Smooth muscle cell (in vitro differentiated cells): ENCODE measurements at regions not wholly inside any gene's neighbourhood (a gene's known extent, or its start where the extent isn't known, plus 50 kb on each side); places are given as distances from the start of the nearest gene placed in this dataset.

ENCODE experiments used
- DNase-seq: peaks from one replicate; lab custom pipeline; 2025; ENCODE audit not compliant: unreplicated experiment; lab: John Stamatoyannopoulos, UW
- H2AFZ ChIP-seq: fragments of 200-600 bp; sonication (generic); 2 replicates; pipeline ENCODE4 v1.6.0; 2016; ENCODE audit warnings: antibody characterized with exemption, low read depth, mild to moderate bottlenecking
- H3F3A ChIP-seq: fragments of 200-600 bp; sonication (generic); 2 replicates; pipeline ENCODE4 v1.6.0; 2017; ENCODE audit warnings: antibody characterized with exemption, low read depth
- H3K27ac ChIP-seq: fragments of 200-600 bp; sonication (generic); 2 replicates; pipeline ENCODE4 v1.5.1; 2016; ENCODE audit warnings: low read depth, mild to moderate bottlenecking
- H3K27me3 ChIP-seq: fragments of 200-600 bp; sonication (generic); 2 replicates; pipeline ENCODE4 v1.6.1; 2016; ENCODE audit warnings: low read depth, mild to moderate bottlenecking
- H3K36me3 ChIP-seq: fragments of 200-600 bp; sonication (generic); 2 replicates; pipeline ENCODE4 v1.5.1; 2016; ENCODE audit warnings: low read depth
- H3K4me1 ChIP-seq: fragments of 200-600 bp; sonication (generic); 2 replicates; pipeline ENCODE4 v1.5.1; 2016; ENCODE audit warnings: low read depth
- H3K4me2 ChIP-seq: fragments of 200-600 bp; sonication (generic); 2 replicates; pipeline ENCODE4 v1.6.0; 2016; ENCODE audit warnings: mild to moderate bottlenecking
- H3K4me3 ChIP-seq: fragments of 200-600 bp; sonication (generic); 2 replicates; pipeline ENCODE4 v1.5.1; 2016; ENCODE audit warnings: mild to moderate bottlenecking
- H3K79me2 ChIP-seq: fragments of 200-600 bp; sonication (generic); 2 replicates; pipeline ENCODE4 v1.6.0; 2016; ENCODE audit warnings: low read depth, mild to moderate bottlenecking
- H3K9ac ChIP-seq: fragments of 200-600 bp; sonication (generic); 2 replicates; pipeline ENCODE4 v1.6.0; 2016; ENCODE audit warnings: low read depth
- H3K9me3 ChIP-seq: fragments of 200-600 bp; sonication (generic); replicated peaks from 2 replicates; pipeline ENCODE4 v1.5.1; 2016; ENCODE audit warnings: low read depth
- H4K20me1 ChIP-seq: fragments of 200-600 bp; sonication (generic); 2 replicates; pipeline ENCODE4 v1.6.0; 2016; ENCODE audit warnings: low read depth
- CTCF ChIP-seq: fragments of 200-600 bp; sonication (generic); IDR thresholded peaks from 2 replicates; pipeline ENCODE4 v1.5.1; 2017; ENCODE audit warnings: borderline replicate concordance, mild to moderate bottlenecking, antibody characterized with exemption; ENCODE audit not compliant: insufficient read depth, poor library complexity, severe bottlenecking
- WGBS: methylation state at CpG from one replicate; pipeline ENCODE4 v1.1.7; 2016; ENCODE audit warnings: low lambda C conversion rate; 5-methylcytosine and 5-hydroxymethylcytosine counted together

DNA sequence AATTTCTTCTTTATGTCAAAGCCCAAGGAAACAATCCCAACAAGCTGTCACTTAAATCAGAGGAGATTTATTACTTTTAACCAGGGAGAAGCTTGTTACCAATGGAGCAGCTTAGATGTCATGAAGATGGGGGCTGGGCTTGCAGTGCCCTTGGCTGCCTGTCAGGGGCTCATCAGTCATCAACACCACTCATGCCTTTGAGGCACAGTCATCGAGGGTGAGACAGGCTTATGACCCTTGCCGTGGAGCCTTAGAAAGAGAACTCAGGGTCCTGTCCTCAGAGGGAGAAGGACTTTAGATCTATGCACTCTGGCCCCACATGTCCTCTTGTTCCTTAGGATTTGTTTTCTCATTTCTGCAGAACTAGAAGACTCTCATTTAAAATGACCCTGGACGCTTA lies 318.3 kb downstream of the CBLN1 start:
- DNase-seq = no peak
- H3K4me2 ChIP-seq = peak overlapping the region; percentile 54
- no peak for TF ChIP-seq CTCF
- H3K27ac ChIP-seq = peak overlapping the region; percentile 69
- H2AFZ ChIP-seq = no peak overlapping the region
- H3K79me2 ChIP-seq = no peaks in the 10 kb centered on the region
- H3K4me3 ChIP-seq = no peak overlapping the region
- peaks cover 4% of the 10 kb centered on the region for H3F3A ChIP-seq
- H3K36me3 ChIP-seq = no peaks in the 10 kb centered on the region
- no peaks in the 10 kb centered on the region for H3K9me3 ChIP-seq
- H3K27me3 ChIP-seq = no peaks in the 10 kb centered on the region
- H3K4me1 ChIP-seq = no peaks in the 10 kb centered on the region
- WGBS = 36% methylated on average over 3 of the region's 3 CpGs
- H4K20me1 ChIP-seq = no peaks in the 10 kb centered on the region
- H3K9ac ChIP-seq = peak overlapping the region; percentile 6

- no peaks in the 10 kb centered on the region for H3K36me3 ChIP-seq
- no peak overlapping the region for H3K4me3 ChIP-seq
- TF ChIP-seq CTCF = no peak
- DNase-seq = no peak
- H3K9me3 ChIP-seq = no peaks in the 10 kb centered on the region
- H3F3A ChIP-seq = peaks cover 4% of the 10 kb centered on the region
- no peaks in the 10 kb centered on the region for H3K4me1 ChIP-seq
- H2AFZ ChIP-seq = no peak overlapping the region
- H3K27ac ChIP-seq = no peak overlapping the region
- H3K9ac ChIP-seq = no peak overlapping the region
- no peaks in the 10 kb centered on the region for H3K79me2 ChIP-seq
- no peak overlapping the region for H3K4me2 ChIP-seq
- H4K20me1 ChIP-seq = no peaks in the 10 kb centered on the region
- no peaks in the 10 kb centered on the region for H3K27me3 ChIP-seq
- 71% methylated on average over 4 of the region's 4 CpGs for WGBS
Observed at GRCh38 chr16:48961546-48961945, 320.1 kb downstream of the CBLN1 start.

- TF ChIP-seq CTCF = no peak
- Histone ChIP-seq H2AFZ (no peak overlapping the region), H3K27ac (no peak overlapping the region), H3K9ac (no peak overlapping the region), H4K20me1 (no peaks in the 10 kb centered on the region), H3K4me3 (no peak overlapping the region), H3K36me3 (no peaks in the 10 kb centered on the region), H3K4me2 (no peak overlapping the region), H3K9me3 (no peaks in the 10 kb centered on the region), H3K27me3 (no peaks in the 10 kb centered on the region), H3F3A (peaks cover 4% of the 10 kb centered on the region), H3K4me1 (no peaks in the 10 kb centered on the region), H3K79me2 (no peaks in the 10 kb centered on the region)
- no peak for DNase-seq
- WGBS = 95% methylated on average over 5 of the region's 5 CpGs
Observed at GRCh38 chr16:48960830-48961229, 320.8 kb downstream of the CBLN1 start.

GRCh38 chr16:48959747-48960146 lies 321.9 kb downstream of the CBLN1 start:
- H3K36me3 ChIP-seq = no peaks in the 10 kb centered on the region
- H3K9ac ChIP-seq = no peak overlapping the region
- no peak for TF ChIP-seq CTCF
- peaks cover 2% of the 10 kb centered on the region for H3F3A ChIP-seq
- no peak for DNase-seq
- H4K20me1 ChIP-seq = no peaks in the 10 kb centered on the region
- H3K4me1 ChIP-seq = no peaks in the 10 kb centered on the region
- H2AFZ ChIP-seq = no peak overlapping the region
- no peaks in the 10 kb centered on the region for H3K9me3 ChIP-seq
- H3K27ac ChIP-seq = no peak overlapping the region
- no peaks in the 10 kb centered on the region for H3K79me2 ChIP-seq
- H3K27me3 ChIP-seq = no peaks in the 10 kb centered on the region
- H3K4me3 ChIP-seq = no peak overlapping the region
- H3K4me2 ChIP-seq = no peak overlapping the region
